ENCODE measurements at regions not wholly inside any gene's neighbourhood (a gene's known extent, or its start where the extent isn't known, plus 50 kb on each side); places are given as distances from the start of the nearest gene placed in this dataset.

DNA sequence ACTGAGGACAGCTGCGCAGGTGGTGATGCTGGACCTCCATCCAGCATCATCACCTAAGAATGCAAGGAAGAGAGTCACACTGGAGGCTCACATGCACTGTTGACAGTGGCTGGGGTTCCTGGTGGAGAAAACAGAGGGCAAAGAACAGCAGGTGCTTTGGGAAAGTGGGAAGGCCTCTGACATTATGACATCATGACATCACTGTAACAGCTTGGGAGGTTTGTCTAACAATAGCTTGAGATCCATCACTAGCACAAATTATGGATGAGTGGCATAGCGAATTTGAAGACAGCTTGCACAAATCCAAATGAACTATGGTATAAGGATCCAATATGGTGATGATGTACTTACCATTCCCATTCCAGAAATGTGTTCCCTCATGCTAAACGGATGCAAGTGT is 226.5 kb upstream of the MPHOSPH6 start:
- no peak for FAIRE-seq
- WGBS, 2 experiments (ENCODE audit: extremely low coverage in 1 of 2, insufficient coverage in 1 of 2, insufficient read length in 1 of 2, insufficient replicate concordance in 2 of 2, low coverage in 1 of 2, low lambda C conversion rate in 2 of 2, missing lambda C conversion rate in 1 of 2): 96% methylated on average over 3 of the region's 3 CpGs; no CpG with 5 or more reads in 1 of the 2 experiments
- CTCF ChIA-PET (ENCODE audit: partially characterized antibody): interaction anchor here (1.2 to 2.4 kb wide), 3 partner anchors 12 to 133 kb away, joined by 3 to 8 read pairs (median 5); no protein-coding TSS in a partner anchor
- TF ChIP-seq POLR2A (IDR thresholded peaks at IDR 0.05; ENCODE audit: control extremely low read depth in 1 of 2, low read depth in 2 of 2, low read length in 2 of 2) (no peak), RBBP5 (IDR thresholded peaks at IDR 0.05; ENCODE audit: borderline replicate concordance, low read depth, low read length) (no peak), CHD1 (IDR thresholded peaks at IDR 0.05; ENCODE audit: low read depth, low read length) (no peak), EZH2 (IDR thresholded peaks at IDR 0.05; ENCODE audit: low read depth, low read length, severe bottlenecking) (no peak), CTCF (IDR thresholded peaks at IDR 0.05; ENCODE audit: control extremely low read depth in 1 of 3, insufficient read depth in 1 of 3, low read depth in 1 of 3, low read length in 3 of 3) (no peak), BCL11A (IDR thresholded peaks at IDR 0.05; ENCODE audit: low read depth in 2 of 2, low read length in 2 of 2) (no peak), CBX5 (IDR thresholded peaks at IDR 0.05; ENCODE audit: low read depth, low read length) (no peak), SP2 (IDR thresholded peaks at IDR 0.05; ENCODE audit: low read length) (no peak), PHF8 (conservative IDR thresholded peaks at IDR 0.05; ENCODE audit: low read depth, low read length) (no peak)

More for the DNA sequence above, 226.5 kb upstream of the MPHOSPH6 start:
- Histone ChIP-seq H3K23ac (ENCODE audit: insufficient read length) (no peak overlapping the region), H2AFZ (ENCODE audit: low read length) (no peak overlapping the region), H3K79me1 (ENCODE audit: low read depth, low read length) (no peaks in the 10 kb centered on the region), H4K5ac (ENCODE audit: insufficient read length, low read depth, low read length) (no peak overlapping the region), H2AK5ac (ENCODE audit: low read depth, low read length) (no peak overlapping the region), H3K18ac (ENCODE audit: extremely low read depth, low read length) (no peak overlapping the region), H3K23me2 (ENCODE audit: low read depth, low read length) (no peaks in the 10 kb centered on the region), H2BK12ac (ENCODE audit: low read depth, low read length) (no peak overlapping the region), H3K4ac (replicated peaks; ENCODE audit: insufficient read length, low read depth, low read length) (no peak overlapping the region), H3K27ac (ENCODE audit: low read depth, low read length) (no peak overlapping the region), H3K4me3 (ENCODE audit: extremely low read depth in 1 of 4, insufficient read depth in 2 of 4, low read depth in 3 of 4, low read length in 4 of 4) (no peak overlapping the region), H3K4me2 (ENCODE audit: insufficient read depth in 1 of 2, low read depth in 2 of 2, low read length in 2 of 2) (no peak overlapping the region), H2BK5ac (ENCODE audit: low read depth, low read length) (no peak overlapping the region), H3K27me3 (replicated peaks in 1 of 4; ENCODE audit: control insufficient read depth in 3 of 4, extremely low read depth in 1 of 4, insufficient read depth in 3 of 4, low read length in 3 of 4) (no peaks in the 10 kb centered on the region), H4K91ac (replicated peaks; ENCODE audit: insufficient read length, low read length) (no peak overlapping the region), H4K8ac (ENCODE audit: extremely low read depth, insufficient read depth, low read length) (no peak overlapping the region), H2BK120ac (replicated peaks; ENCODE audit: low read depth, low read length) (no peak overlapping the region), H3K36me3 (ENCODE audit: control insufficient read depth in 2 of 4, insufficient read depth in 4 of 4, low read length in 3 of 4) (no peaks in the 10 kb centered on the region), H4K20me1 (replicated peaks in 1 of 2; ENCODE audit: control insufficient read depth in 1 of 2, insufficient read depth in 2 of 2, low read length in 2 of 2) (no peaks in the 10 kb centered on the region), H3K9ac (replicated peaks in 1 of 4; ENCODE audit: extremely low read depth in 1 of 4, low read depth in 3 of 4, low read length in 3 of 4) (no peak overlapping the region), H3K4me1 (replicated peaks in 1 of 4; ENCODE audit: control insufficient read depth in 3 of 4, insufficient read depth in 4 of 4, low read length in 3 of 4) (no peaks in the 10 kb centered on the region), H3K9me3 (ENCODE audit: insufficient read depth in 2 of 2, low read depth in 1 of 2, low read length in 1 of 2) (no peaks in the 10 kb centered on the region), H3K79me2 (ENCODE audit: control insufficient read depth in 1 of 2, insufficient read depth in 2 of 2, low read length in 2 of 2) (no peaks in the 10 kb centered on the region), H3K56ac (replicated peaks; ENCODE audit: insufficient read length, low read depth, low read length) (no peak overlapping the region), H2BK20ac (ENCODE audit: low read length) (no peak overlapping the region), H3K14ac (ENCODE audit: insufficient read length) (no peak overlapping the region), H2BK15ac (ENCODE audit: low read length) (no peak overlapping the region)
- DNase-seq (ENCODE audit: low read depth in 1 of 2, low spot score in 2 of 2): no peak
- POLR2A ChIA-PET (ENCODE audit: partially characterized antibody): no interaction called here

Measured in H1 (cell line).